CD8-positive, alpha-beta memory T cell (primary cell): ENCODE measurements at regions not wholly inside any gene's neighbourhood (a gene's known extent, or its start where the extent isn't known, plus 50 kb on each side); places are given as distances from the start of the nearest gene placed in this dataset.

Experiments
- CTCF ChIA-PET: fragments of 350-600 bp; sonication (Branson Sonifier 250); formaldehyde crosslinking; loops from one replicate; lab custom pipeline; 2021; ENCODE audit warnings: antibody characterized with exemption; lab: Charles Lee
- POLR2A ChIA-PET: fragments of 350-600 bp; sonication (Branson Sonifier 250); formaldehyde crosslinking; loops from one replicate; lab custom pipeline; 2021; ENCODE audit warnings: antibody characterized with exemption; lab: Charles Lee
- DNase-seq, 5 donors: peaks; one replicate each; pipeline versions ENCODE4 v3.0.0 to v3.0.0-alpha.2; 2020 to 2022; ENCODE audit warnings: mixed read lengths in 1 of 5
- H3K27ac ChIP-seq: one replicate; pipeline ENCODE4 v1.7.0; 2013; ENCODE audit warnings: low read depth, mild to moderate bottlenecking, low read length, moderate library complexity
- H3K27me3 ChIP-seq: 2 replicates; pipeline ENCODE4 v1.7.0; 2013; ENCODE audit warnings: low read length, mild to moderate bottlenecking; ENCODE audit not compliant: insufficient read depth, poor library complexity, severe bottlenecking
- H3K36me3 ChIP-seq: 2 replicates; pipeline ENCODE4 v1.7.0; 2013; ENCODE audit warnings: mild to moderate bottlenecking, low read length, moderate library complexity; ENCODE audit not compliant: insufficient read depth
- H3K4me1 ChIP-seq: 2 replicates; pipeline ENCODE4 v1.7.0; 2013; ENCODE audit warnings: mild to moderate bottlenecking, low read length, moderate library complexity; ENCODE audit not compliant: insufficient read depth
- H3K4me3 ChIP-seq: 2 replicates; pipeline ENCODE4 v1.7.0; 2013; ENCODE audit warnings: mild to moderate bottlenecking, low read length
- H3K9me3 ChIP-seq: 2 replicates; pipeline ENCODE4 v1.7.0; 2013; ENCODE audit warnings: mild to moderate bottlenecking, low read length
- H3K27ac Mint-ChIP-seq, 8 donors: one replicate each; pipeline ENCODE4 v1.8.0; 2020 to 2021; ENCODE audit warnings: mixed read lengths in 8 of 8, mild to moderate bottlenecking in 6 of 8, inconsistent platforms in 3 of 8, moderate library complexity in 3 of 8
- H3K27me3 Mint-ChIP-seq, 2 donors: one replicate each; pipeline ENCODE4 v1.8.0; 2020 to 2021; ENCODE audit warnings: mixed read lengths in 2 of 2, mild to moderate bottlenecking in 1 of 2, moderate library complexity in 1 of 2
- H3K36me3 Mint-ChIP-seq, 3 donors: one replicate each; pipeline ENCODE4 v1.8.0; 2020 to 2021; ENCODE audit warnings: mixed read lengths in 3 of 3, inconsistent platforms in 1 of 3, mild to moderate bottlenecking in 1 of 3
- H3K4me1 Mint-ChIP-seq, 3 donors: one replicate each; pipeline ENCODE4 v1.8.0; 2020 to 2021; ENCODE audit warnings: mixed read lengths in 3 of 3, inconsistent platforms in 1 of 3, mild to moderate bottlenecking in 1 of 3
- H3K4me3 Mint-ChIP-seq, 7 donors: one replicate each; pipeline ENCODE4 v1.8.0; 2020 to 2021; ENCODE audit warnings: mixed read lengths in 7 of 7, mild to moderate bottlenecking in 6 of 7, moderate library complexity in 4 of 7, inconsistent platforms in 2 of 7
- H3K9me3 Mint-ChIP-seq, 5 donors: one replicate each; pipeline ENCODE4 v1.8.0; 2020 to 2022; ENCODE audit warnings: mixed read lengths in 5 of 5, mild to moderate bottlenecking in 3 of 5, moderate library complexity in 2 of 5, inconsistent platforms in 1 of 5

GRCh38 chr12:58301038-58301729 lies 359.8 kb downstream of the ATP23 start:
- no peak for DNase-seq
- Mint-ChIP-seq H3K27me3 (peaks cover 0 to 15% of the 10 kb centered on the region in 2 donors), H3K4me1 (no peaks in the 10 kb centered on the region), H3K9me3 (no peaks in the 10 kb centered on the region), H3K4me3 (no peak overlapping the region), H3K27ac (no peak overlapping the region), H3K36me3 (no peaks in the 10 kb centered on the region)
- no peaks in the 10 kb centered on the region for H3K9me3 ChIP-seq
- H3K4me3 ChIP-seq = no peak overlapping the region
- H3K4me1 ChIP-seq = no peaks in the 10 kb centered on the region
- H3K27ac ChIP-seq = no peak overlapping the region
- POLR2A ChIA-PET = no interaction called here
- no peaks in the 10 kb centered on the region for H3K27me3 ChIP-seq
- CTCF ChIA-PET = no interaction called here
- no peaks in the 10 kb centered on the region for H3K36me3 ChIP-seq

GRCh38 chr12:58301730-58302122 lies 360.4 kb downstream of the ATP23 start:
- no peak overlapping the region for H3K4me3 Mint-ChIP-seq
- H3K27ac Mint-ChIP-seq = no peak overlapping the region
- Histone ChIP-seq H3K9me3 (no peaks in the 10 kb centered on the region), H3K27ac (no peak overlapping the region), H3K4me1 (no peaks in the 10 kb centered on the region), H3K4me3 (no peak overlapping the region), H3K27me3 (no peaks in the 10 kb centered on the region), H3K36me3 (no peaks in the 10 kb centered on the region)
- H3K36me3 Mint-ChIP-seq = no peaks in the 10 kb centered on the region
- no peaks in the 10 kb centered on the region for H3K4me1 Mint-ChIP-seq
- no peak for DNase-seq
- POLR2A ChIA-PET = no interaction called here
- H3K9me3 Mint-ChIP-seq = no peaks in the 10 kb centered on the region
- H3K27me3 Mint-ChIP-seq = peaks cover 0 to 12% of the 10 kb centered on the region in 2 donors
- CTCF ChIA-PET = no interaction called here

GRCh38 chr12:58302487-58303011 lies 361.2 kb downstream of the ATP23 start:
- ChIA-PET CTCF (no interaction called here), POLR2A (no interaction called here)
- Mint-ChIP-seq H3K27ac (no peak overlapping the region), H3K4me3 (no peak overlapping the region), H3K27me3 (peaks cover 0 to 10% of the 10 kb centered on the region in 2 donors), H3K36me3 (no peaks in the 10 kb centered on the region), H3K4me1 (no peaks in the 10 kb centered on the region), H3K9me3 (peaks cover 0 to 3% (median 0%) of the 10 kb centered on the region in 5 donors)
- no peaks in the 10 kb centered on the region for H3K9me3 ChIP-seq
- H3K36me3 ChIP-seq = no peaks in the 10 kb centered on the region
- H3K27ac ChIP-seq = no peak overlapping the region
- no peaks in the 10 kb centered on the region for H3K27me3 ChIP-seq
- DNase-seq = no peak
- H3K4me3 ChIP-seq = no peak overlapping the region
- H3K4me1 ChIP-seq = no peaks in the 10 kb centered on the region

GRCh38 chr12:58306266-58307000 lies 365.1 kb downstream of the ATP23 start:
- Mint-ChIP-seq H3K27me3 (peaks cover 3 to 13% of the 10 kb centered on the region in 2 donors), H3K36me3 (no peaks in the 10 kb centered on the region), H3K4me3 (no peak overlapping the region), H3K4me1 (no peaks in the 10 kb centered on the region), H3K9me3 (peaks cover 0 to 7% (median 0%) of the 10 kb centered on the region in 5 donors), H3K27ac (no peak overlapping the region)
- no peaks in the 10 kb centered on the region for H3K36me3 ChIP-seq
- no peaks in the 10 kb centered on the region for H3K9me3 ChIP-seq
- H3K27ac ChIP-seq = no peak overlapping the region
- H3K4me3 ChIP-seq = no peak overlapping the region
- DNase-seq = no peak
- H3K4me1 ChIP-seq = no peaks in the 10 kb centered on the region
- ChIA-PET POLR2A (no interaction called here), CTCF (no interaction called here)
- H3K27me3 ChIP-seq = no peaks in the 10 kb centered on the region

GRCh38 chr12:58309806-58310205 lies 368.4 kb downstream of the ATP23 start:
- peaks cover 0 to 7% (median 1%) of the 10 kb centered on the region in 5 donors for H3K9me3 Mint-ChIP-seq
- no peaks in the 10 kb centered on the region for H3K4me1 Mint-ChIP-seq

GRCh38 chr12:58310368-58310767 lies 369.0 kb downstream of the ATP23 start:
- no peaks in the 10 kb centered on the region for H3K9me3 ChIP-seq
- no peaks in the 10 kb centered on the region for H3K4me1 ChIP-seq
- Mint-ChIP-seq H3K27ac (no peak overlapping the region), H3K4me1 (no peaks in the 10 kb centered on the region), H3K27me3 (peaks cover 6 to 7% of the 10 kb centered on the region in 2 donors), H3K9me3 (peaks cover 0 to 7% (median 1%) of the 10 kb centered on the region in 5 donors), H3K36me3 (no peaks in the 10 kb centered on the region), H3K4me3 (no peak overlapping the region)
- no peaks in the 10 kb centered on the region for H3K36me3 ChIP-seq
- ChIA-PET CTCF (no interaction called here), POLR2A (no interaction called here)
- no peak overlapping the region for H3K4me3 ChIP-seq
- no peaks in the 10 kb centered on the region for H3K27me3 ChIP-seq
- no peak for DNase-seq
- no peak overlapping the region for H3K27ac ChIP-seq

More at GRCh38 chr12:58309806-58310205, 368.4 kb downstream of the ATP23 start:
- Mint-ChIP-seq H3K27ac (no peak overlapping the region), H3K27me3 (peaks cover 3 to 6% of the 10 kb centered on the region in 2 donors), H3K36me3 (no peaks in the 10 kb centered on the region), H3K4me3 (no peak overlapping the region)
- Histone ChIP-seq H3K27me3 (no peaks in the 10 kb centered on the region), H3K4me1 (no peaks in the 10 kb centered on the region), H3K27ac (no peak overlapping the region), H3K36me3 (no peaks in the 10 kb centered on the region), H3K4me3 (no peak overlapping the region), H3K9me3 (no peaks in the 10 kb centered on the region)
- CTCF ChIA-PET = no interaction called here
- POLR2A ChIA-PET = no interaction called here
- DNase-seq = no peak

- H3K36me3 ChIP-seq = no peaks in the 10 kb centered on the region
- Mint-ChIP-seq H3K27me3 (peaks cover 6 to 8% of the 10 kb centered on the region in 2 donors), H3K4me1 (no peaks in the 10 kb centered on the region), H3K36me3 (no peaks in the 10 kb centered on the region), H3K9me3 (peaks cover 0 to 7% (median 1%) of the 10 kb centered on the region in 5 donors), H3K27ac (no peak overlapping the region), H3K4me3 (no peak overlapping the region)
- ChIA-PET POLR2A (no interaction called here), CTCF (no interaction called here)
- H3K4me3 ChIP-seq = no peak overlapping the region
- H3K27ac ChIP-seq = no peak overlapping the region
- no peak for DNase-seq
- no peaks in the 10 kb centered on the region for H3K4me1 ChIP-seq
- H3K9me3 ChIP-seq = no peaks in the 10 kb centered on the region
- no peaks in the 10 kb centered on the region for H3K27me3 ChIP-seq
Observed at GRCh38 chr12:58310809-58311622, 369.6 kb downstream of the ATP23 start.
